HG03432 (cell line): ENCODE measurements at regions not wholly inside any gene's neighbourhood (a gene's known extent, or its start where the extent isn't known, plus 50 kb on each side); places are given as distances from the start of the nearest gene placed in this dataset.
"Not testable (repeated sequence)": the region's sequence is repeated elsewhere in the genome, so short reads cannot be mapped to it uniquely, and the experiment has no call there.

Experiments used
- ATAC-seq: cut with Tn5 transposase; IDR thresholded peaks from one replicate; pipeline ENCODE4 v1.9.1; 2021; ENCODE audit warnings: mild to moderate bottlenecking, moderate library complexity; ENCODE audit not compliant: unreplicated experiment

DNA sequence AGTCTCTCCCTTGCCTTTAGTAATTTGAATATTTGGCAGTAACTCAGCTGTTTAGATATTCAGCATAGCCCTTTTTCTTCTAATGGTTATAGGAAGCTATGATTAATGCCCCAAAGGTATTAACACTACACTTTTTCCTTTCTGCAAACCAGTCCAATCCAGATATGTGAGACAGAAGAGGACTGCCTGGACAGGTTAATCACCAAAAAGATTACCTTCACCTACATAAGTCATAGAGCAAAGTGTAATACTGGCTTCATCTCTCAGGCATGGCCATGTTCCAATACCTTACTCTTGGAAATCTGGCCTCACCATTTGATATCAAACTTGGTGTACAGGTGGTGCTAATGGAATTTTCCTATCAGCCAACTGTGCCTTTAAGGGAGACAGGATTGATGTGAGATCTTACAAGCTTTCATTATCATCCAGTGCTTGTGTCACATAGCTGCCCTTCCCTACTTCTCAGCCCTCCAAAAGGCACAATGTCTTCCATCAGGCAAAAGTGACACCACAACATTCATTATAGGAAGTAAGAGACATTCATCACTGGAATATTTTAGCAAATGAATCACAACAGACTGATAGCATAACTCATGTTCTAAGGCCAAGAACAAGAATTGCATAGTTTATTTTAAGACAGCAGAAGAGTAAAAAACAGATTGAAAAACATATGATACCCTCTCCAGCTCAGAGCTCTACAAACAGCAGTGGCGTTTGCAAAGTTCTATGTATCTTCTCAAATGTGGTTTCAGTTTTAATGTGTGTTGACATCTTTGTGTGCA lies 91.2 kb upstream of the PAM start:
- no peak for ATAC-seq

DNA sequence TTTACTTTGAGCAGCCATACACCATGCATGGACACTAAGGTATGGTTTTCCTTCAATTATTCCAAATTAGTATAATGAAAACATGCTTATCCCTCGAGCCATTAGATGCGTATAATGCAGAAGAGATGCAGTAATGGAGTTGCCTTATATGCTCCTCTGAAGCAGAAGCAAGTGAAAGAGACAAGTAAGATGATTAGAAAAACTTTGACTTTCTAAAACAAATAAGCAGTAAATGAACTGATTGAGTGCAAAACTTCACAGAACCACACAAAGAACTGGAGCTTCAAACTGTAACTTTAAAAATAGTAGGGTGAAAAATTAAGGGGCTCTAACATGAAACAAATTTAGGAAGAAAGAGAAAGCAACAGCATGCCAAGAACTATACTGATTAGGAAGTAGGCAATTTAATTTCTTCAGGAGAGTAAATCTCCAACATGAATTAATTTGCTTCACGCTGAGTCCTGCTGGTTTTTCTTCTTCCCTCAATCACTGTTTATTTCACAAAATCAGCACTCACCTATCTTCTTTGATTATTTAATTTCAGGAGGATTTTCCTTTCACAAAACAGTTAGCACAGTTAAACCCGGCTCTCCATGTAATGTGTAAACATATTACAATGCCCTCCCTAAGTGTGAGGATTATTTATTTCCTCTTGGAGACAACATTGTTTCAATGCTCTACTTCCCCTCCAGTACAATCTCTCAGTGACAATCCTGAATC lies 90.3 kb upstream of the PAM start:
- no peak for ATAC-seq

DNA sequence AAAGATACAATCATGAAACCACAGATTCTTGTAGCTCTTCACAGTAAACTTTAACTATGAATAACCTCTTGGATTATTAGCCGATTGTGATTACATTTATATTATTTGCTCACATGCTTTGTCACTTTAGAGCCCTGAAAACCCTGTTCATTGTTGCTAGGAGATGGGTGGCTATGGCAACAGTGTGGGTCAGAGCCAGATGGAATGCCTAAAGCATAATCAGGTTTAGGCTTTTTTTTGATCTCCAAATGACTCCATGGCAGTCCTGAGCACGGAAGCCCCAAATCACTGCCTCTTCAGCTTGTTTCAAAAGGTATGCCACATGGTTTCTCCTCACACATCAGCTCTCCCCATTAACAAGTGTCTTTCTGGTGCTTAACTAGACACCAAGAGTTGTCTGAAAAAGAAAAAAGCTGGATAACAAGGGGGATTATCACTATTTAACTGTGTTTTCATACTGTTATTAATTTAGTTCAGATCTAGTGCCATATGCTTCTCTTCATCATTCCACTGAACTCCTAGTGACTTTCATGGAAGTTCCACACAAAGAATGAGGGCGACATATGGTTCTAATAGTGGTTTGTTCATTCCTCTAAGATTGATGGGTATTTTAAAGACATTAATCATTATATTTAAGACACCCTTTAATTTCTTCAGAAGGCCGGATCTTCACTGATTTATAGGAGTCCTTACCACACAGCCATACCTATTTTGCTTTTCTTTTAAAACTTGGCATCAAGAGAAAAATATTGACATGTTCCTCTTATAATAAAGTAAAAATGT lies 88.8 kb upstream of the PAM start:
- no peak for ATAC-seq

DNA sequence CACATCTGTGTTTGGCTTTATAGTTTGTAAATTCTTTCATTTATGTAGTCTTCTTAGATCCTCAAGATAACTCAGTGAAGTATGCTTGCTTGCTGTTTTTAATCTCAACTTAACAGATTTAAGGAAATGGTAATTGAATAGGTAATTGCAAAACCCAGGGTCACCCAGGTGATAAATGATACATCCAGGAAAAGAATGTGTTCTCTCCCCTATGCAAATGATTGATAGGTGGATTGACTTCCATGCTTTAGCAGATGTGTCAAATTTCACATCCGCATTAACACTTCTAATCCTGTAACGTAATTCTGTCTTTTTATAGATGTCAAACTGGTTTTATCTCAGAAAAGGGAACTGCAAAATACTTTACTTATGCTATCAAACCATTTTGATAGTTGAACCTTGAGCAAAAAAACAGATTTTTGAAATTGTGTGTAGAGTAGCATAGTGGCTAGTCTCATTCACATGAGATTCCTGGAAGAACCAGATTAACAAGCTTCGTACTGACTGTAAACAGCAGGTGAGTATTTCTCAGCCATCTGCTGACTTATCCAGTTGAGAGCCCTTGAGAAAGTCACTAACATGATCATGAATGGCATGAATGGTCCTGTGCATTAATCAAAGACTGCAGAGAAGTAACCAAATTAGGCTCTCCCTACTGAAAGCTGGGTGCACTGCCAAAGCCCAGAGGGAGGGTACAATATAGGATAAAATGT lies 86.7 kb upstream of the PAM start:
- no peak for ATAC-seq

DNA sequence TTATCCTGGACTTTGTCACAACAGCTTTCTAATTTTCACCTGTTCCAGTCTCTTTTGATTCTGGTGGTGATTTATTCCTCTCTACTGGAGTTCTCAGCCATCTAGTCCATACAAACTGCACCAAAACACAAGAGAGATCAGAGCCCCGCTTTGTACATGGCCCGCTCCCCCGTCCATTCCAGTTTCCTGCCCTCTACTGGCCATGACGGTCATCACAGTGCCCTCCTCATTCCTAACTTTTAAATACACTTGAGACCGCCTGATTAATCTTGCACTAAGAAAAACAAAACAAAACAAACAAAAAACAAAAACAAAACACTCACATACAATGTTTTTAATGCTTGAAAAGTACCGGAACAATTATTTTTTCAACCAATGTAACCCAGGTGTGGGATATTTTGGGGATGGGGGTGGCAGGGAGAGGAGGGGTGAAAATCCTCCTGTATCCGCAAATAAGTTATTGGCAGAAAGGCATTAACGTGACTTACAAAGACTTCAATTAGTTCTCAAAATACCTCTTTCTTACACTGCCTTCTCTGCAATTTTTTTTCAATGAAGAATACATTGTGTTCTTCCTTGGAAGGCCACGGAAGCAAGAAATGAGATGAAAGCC lies 84.8 kb upstream of the PAM start:
- ATAC-seq = peak; percentile 68

DNA sequence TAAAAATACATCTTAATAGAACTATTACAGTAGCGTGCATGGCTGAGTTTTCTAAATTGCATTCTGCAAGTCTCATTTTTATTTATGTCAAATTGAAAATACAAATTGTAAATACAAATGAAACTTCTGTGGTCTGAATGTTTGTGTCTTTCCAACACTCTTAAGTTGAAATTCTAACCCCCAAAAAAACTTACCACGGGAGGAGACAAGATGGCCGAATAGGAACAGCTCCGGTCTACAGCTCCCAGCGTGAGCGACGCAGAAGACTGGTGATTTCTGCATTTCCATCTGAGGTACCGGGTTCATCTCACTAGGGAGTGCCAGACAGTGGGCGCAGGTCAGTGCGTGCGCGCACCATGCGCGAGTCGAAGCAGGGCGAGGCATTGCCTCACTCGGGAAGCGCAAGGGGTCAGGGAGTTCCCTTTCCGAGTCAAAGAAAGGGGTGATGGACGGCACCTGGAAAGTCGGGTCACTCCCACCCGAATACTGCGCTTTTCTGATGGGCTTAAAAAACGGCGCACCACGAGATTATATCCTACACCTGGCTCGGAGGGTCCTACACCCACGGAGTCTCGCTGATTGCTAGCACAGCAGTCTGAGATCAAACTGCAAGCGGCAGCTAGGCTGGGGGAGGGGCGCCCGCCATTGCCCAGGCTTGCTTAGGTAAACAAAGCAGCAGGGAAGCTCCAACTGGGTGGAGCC lies 83.9 kb upstream of the PAM start:
- ATAC-seq = not testable (repeated sequence)

DNA sequence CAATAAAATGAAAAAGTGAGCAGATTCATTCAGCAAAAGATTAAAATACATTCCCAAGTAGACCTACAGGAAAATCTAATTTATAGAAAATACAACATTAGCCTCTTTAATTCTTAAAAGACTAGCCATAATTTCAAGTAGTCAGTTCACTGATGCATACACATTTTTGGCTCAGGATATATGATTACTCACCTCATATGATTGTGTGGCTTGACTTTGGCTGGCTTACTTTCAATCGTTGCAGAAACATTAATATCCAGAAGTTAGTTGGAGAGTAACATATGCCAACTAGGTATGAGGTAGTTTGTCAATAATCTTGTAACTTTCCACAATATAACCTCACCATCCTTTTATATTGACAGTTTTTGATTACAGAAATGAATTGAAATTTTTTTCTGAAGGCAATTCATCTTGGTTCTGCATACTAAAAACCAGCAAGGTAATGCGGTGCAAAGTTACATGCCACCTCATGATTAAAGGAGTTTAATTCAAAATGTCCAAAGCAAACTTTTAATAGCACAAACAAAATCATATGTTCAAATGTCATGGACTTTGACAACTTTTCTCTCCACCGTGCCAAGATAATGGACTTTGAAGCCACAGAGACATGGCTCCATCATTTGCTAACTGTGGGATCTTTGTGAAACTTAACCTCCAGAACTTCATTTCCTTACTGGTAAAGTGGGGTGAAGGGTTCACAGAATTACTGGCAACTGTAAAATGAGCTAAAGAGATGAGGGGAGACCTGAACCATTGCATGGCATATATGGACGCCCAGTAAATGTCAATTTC lies 76.6 kb upstream of the PAM start:
- ATAC-seq = no peak

DNA sequence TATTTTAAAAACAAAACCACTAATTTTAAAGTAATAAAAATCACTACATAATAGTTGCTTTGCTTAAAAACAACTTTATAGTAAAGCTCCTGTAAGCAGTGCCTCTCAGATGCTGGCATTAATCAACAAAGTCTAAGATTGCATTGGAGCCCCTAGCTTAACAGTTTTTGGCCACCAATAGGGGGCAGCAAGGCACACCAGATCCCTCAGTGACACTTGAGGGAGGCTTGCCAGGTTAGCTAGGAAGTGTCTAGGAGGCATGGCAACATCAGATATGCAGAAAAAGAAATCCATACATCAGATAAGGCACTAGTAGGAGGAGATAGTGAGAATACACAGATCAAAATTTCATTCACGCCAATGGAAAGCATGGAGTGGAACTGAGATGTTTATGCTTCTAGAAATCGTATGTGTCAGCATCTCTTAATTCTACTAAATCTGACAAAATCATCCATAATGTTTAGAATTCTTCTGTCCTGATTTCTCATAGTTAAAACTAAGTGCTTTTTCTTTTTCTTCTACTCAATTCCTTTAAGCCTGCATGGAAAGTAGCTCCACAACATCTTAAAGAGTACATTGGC lies 73.6 kb upstream of the PAM start:
- peak; percentile 96 for ATAC-seq

DNA sequence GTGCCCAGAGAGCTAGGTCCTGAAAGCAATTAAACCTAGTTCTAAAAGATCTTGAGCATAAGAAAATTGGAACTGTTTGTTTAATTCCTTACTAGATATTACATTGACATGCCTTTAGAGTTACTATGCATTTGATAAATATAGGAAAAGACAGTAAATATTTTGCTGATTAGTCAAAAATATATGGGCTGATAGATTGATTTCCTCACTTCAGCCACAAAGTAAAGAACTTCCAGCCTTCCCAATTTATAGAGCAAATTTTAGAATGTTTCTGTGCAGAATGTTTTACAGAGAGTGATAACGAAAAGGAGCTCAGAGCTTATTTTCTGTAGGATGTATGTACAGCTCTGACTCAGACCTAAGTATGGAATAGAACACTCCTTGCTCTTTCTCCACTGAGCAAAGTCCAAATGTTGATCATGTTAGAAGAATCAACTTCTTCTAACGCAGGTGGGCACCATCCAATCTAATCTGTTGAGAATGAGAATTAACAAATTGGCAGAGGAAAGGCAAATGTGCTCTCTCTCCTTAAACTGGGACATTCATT lies 72.9 kb upstream of the PAM start:
- ATAC-seq = no peak

DNA sequence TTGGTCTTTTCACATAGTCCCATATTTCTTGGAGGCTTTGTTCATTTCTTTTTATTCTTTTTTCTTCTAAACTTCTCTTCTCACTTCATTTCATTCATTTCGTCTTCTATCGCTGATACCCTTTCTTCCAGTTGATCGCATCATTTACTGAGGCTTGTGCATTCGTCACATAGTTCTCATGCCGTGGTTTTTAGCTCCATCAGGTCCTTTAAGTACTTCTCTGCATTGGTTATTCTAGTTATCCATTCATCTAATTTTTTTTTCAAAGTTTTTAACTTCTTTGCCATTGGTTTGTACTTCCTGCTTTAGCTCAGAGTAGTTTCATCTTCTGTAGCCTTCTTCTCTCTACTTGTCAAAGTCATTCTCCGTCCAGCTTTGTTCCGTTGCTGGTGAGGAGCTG lies 67.0 kb upstream of the PAM start:
- ATAC-seq = not testable (repeated sequence)

DNA sequence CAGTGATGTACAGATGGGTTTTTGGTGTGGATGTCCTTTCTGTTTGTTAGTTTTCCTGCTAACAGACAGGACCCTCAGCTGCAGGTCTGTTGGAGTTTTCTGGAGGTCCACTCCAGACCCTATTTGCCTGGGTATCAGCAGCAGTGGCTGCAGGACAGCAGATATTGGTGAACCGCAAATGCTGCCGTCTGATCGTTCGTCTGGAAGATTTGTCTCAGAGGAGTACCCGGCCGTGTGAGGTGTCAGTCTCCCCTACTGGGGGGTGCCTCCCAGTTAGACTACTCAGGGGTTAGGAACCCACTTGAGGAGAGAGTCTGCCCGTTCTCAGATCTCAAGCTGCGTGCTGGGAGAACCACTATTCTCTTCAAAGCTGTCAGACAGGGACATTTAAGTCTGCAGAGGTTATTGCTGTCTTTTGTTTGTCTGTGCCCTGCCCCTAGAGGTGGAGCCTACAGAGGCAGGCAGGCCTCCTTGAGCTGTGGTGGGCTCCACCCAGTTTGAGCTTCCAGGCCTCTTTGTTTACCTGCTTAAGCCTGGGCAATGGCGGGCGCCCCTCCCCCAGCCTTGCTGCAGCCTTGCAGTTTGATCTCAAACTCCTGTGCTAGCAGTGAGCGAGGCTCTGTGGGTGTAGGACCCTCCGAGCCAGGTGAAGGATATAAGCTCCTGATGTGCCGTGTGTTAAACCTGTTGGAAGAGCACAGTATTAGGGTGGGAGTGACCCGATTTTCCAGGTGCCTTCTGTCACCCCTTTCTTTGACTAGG lies 66.3 kb upstream of the PAM start:
- not testable (repeated sequence) for ATAC-seq

DNA sequence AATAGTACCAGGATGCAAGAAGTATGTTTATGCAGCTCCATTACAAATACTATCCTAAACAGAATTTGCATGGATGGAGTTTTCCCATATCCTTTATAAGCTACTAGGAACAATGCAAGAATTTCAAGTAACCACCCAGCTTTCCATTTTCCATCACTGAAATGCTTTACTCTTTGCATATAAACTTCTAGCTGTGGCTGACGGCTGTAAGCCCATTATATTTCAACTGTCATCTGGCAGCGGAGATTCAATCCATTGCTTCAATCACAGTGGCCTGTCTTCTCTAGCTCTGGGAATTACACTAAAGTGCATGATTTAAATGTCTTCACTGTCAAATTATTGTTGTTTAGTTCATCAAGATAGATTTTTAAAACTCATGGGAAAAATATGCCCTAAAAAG lies 64.2 kb upstream of the PAM start:
- no peak for ATAC-seq

DNA sequence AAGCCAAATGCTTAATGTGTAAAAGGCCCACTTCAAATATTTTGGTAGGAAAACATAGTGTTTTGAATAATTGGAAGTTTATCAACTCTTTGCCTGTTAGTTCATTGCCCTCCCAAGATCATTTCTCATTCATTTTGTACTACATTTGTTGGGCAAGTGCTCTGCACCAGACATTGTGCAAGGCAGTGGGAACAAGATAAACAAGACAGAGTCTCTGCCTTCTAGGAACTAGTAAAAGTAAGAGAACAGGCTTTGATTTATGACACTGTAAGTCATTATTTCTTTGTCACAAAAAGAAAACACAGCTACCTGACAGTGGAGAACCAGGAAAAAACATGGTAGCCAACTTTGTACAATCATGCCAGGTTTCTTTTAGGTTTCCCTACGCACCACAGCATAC lies 63.7 kb upstream of the PAM start:
- ATAC-seq = no peak

DNA sequence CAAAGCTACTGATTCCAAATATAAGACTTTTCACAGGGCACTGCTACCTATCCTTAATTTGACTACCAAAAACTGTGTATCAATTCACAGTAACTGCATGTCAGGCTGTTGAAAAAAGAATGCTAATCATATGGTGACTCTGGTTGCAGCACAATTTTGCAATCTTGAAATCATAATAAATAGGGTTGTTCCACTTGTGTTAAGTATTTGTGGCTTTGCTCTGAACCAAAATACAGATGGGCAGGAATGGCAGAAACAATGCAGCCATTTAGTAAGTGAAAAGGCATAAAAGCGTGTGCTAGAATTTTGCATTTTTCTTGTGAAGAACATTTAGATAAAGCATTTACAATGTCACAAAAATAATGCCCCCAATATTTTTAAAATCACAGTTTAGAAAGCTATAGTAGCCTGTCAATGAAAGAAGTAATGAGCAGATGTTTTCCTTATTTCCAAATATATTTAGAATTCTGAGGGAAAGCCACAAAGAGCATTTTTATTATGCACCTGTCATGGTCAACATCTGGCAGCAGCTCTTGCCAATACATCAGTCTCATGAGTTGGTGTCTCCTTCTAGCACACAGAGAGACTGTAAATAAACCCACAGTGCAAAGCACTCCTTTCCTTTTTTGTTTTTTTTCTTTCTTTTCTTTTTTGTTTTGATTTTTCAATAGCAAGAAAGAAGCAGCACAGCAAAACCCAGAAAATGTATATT lies 54.8 kb upstream of the PAM start:
- no peak for ATAC-seq

DNA sequence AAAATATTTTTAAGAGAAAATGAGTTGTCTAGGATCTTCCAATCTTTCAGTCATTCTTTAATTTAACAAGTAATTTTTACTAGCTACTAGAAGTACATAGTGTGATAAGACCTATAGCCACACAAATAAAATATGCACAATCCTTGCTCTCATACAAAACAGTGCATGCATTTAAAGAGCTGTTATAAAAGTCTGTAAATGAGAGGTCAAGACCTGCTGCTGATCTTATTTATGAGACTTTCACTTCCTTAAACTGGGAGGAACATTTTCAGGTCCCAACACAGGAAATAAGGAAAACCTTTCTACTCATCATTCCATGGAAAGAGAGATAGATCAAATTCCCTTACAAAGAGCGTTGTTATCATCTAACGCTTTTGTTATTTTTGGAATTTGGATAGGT lies 54.2 kb upstream of the PAM start:
- ATAC-seq = no peak

DNA sequence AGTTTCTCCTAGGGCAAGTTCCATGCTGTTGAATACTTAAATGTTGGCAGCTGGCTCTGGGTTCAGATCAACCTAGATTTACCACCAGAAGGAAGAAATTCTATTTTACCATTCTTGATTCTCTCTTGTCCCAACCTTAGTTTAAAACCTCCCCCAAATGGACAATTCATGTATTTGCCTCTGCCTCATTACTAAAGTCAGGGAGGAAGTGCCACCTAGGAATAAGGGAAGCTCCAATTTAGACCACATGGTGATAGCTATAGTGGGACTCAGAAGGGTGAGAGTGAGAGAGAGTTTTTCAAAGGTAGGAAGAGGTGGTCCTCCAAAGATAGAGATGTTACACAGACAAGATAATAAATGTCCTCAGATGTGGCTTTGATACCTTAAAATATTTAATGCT lies 53.4 kb upstream of the PAM start:
- ATAC-seq = no peak
